Neuron (in vitro differentiated cells): ENCODE measurements at regions not wholly inside any gene's neighbourhood (a gene's known extent, or its start where the extent isn't known, plus 50 kb on each side); places are given as distances from the start of the nearest gene placed in this dataset.

Experiments used
- H2AFZ ChIP-seq: one replicate; pipeline ENCODE4 v1.6.1; 2013; ENCODE audit warnings: low read depth, mild to moderate bottlenecking, inconsistent platforms, low read length, moderate library complexity
- H3K27me3 ChIP-seq: one replicate; pipeline ENCODE4 v1.6.1; 2013; ENCODE audit warnings: low read length; ENCODE audit not compliant: insufficient read depth
- H3K36me3 ChIP-seq: one replicate; pipeline ENCODE4 v1.6.1; 2013; ENCODE audit warnings: low read length; ENCODE audit not compliant: insufficient read depth
- H3K4me1 ChIP-seq: one replicate; pipeline ENCODE4 v1.6.1; 2013; ENCODE audit warnings: low read length; ENCODE audit not compliant: insufficient read depth
- H3K4me3 ChIP-seq: 2 replicates; pipeline ENCODE4 v1.5.1; 2013; ENCODE audit warnings: mild to moderate bottlenecking, low read length, moderate library complexity
- H3K9me3 ChIP-seq: one replicate; pipeline ENCODE4 v1.6.1; 2013; ENCODE audit warnings: low read length

GRCh38 chr11:90803831-90804230, 581.0 kb upstream of the CHORDC1 start:
- Histone ChIP-seq H3K27me3 (no peaks in the 10 kb centered on the region), H3K4me1 (no peaks in the 10 kb centered on the region), H3K9me3 (no peaks in the 10 kb centered on the region), H3K4me3 (no peak overlapping the region), H2AFZ (no peak overlapping the region), H3K36me3 (no peaks in the 10 kb centered on the region)

DNA sequence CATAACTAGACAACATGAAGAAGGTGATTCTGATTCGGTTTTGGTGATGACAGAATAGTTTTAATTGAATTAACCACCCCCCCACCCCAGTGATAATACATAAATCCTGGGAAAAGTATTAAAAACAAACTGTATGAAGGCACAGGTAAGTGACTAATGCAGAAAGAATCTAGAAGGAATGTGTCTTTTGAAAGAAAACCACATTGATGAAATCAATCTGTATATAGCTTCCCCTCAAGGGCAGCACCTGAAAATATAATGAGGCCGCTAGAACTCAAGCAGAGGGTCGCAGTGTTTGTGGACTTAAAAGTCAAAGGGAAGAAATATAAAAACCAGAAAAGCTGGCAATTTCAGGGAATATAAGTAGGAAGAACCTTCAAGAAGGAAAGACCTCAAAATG, 580.5 kb upstream of the CHORDC1 start:
- H3K36me3 ChIP-seq, result no peaks in the 10 kb centered on the region
- H3K4me1 ChIP-seq, result no peaks in the 10 kb centered on the region
- H3K9me3 ChIP-seq, result no peaks in the 10 kb centered on the region
- H2AFZ ChIP-seq, result no peak overlapping the region
- no peak overlapping the region for H3K4me3 ChIP-seq
- no peaks in the 10 kb centered on the region for H3K27me3 ChIP-seq

DNA sequence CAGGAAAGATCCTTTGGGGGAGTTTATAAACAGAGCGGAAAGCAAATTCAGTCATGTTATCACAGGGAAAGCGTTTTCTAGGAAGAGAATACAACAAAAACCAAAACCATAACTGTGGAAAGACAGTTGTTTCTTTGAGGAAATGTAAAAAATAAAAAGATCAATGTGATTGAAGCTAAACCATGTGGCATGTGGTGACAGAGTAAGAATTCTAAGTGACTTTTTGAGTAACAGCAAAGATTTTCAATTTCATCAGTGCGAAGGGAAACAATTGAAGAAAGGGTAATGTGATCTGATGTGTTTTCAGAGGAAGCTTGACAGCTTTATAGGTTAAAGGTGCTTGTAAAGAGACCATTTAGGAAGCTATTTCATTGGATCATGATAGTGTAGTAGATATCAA, 575.9 kb upstream of the CHORDC1 start:
- Histone ChIP-seq H3K36me3 (no peaks in the 10 kb centered on the region), H3K9me3 (no peaks in the 10 kb centered on the region), H3K27me3 (no peaks in the 10 kb centered on the region), H2AFZ (no peak overlapping the region), H3K4me3 (no peak overlapping the region), H3K4me1 (no peaks in the 10 kb centered on the region)

DNA sequence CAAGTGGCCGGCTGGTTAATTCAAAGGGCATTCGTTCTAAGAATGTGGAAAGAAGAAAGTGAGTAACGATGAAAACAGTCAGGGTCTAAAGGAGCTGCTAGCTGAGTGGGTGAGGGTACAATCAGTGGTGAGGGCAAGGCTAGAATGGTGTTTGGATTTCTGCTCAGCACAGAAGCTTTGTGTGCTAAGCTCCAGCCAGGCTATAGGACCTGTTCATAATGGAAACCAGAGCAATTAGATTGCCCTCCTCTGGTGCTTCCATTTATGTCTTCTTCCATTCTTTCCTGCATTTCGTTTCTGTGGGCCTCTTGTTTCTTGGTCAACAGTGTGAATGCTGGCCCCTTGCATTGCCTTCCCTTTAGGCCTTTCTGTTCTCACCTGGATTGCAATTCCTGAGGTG, 572.9 kb upstream of the CHORDC1 start:
- no peak overlapping the region for H2AFZ ChIP-seq
- no peaks in the 10 kb centered on the region for H3K36me3 ChIP-seq
- H3K27me3 ChIP-seq, result no peaks in the 10 kb centered on the region
- no peak overlapping the region for H3K4me3 ChIP-seq
- no peaks in the 10 kb centered on the region for H3K9me3 ChIP-seq
- H3K4me1 ChIP-seq, result no peaks in the 10 kb centered on the region

GRCh38 chr11:90788961-90789360, 566.1 kb upstream of the CHORDC1 start:
- H3K9me3 ChIP-seq, result no peaks in the 10 kb centered on the region
- H3K4me3 ChIP-seq, result no peak overlapping the region
- H3K36me3 ChIP-seq, result no peaks in the 10 kb centered on the region
- H3K4me1 ChIP-seq, result no peaks in the 10 kb centered on the region
- H2AFZ ChIP-seq, result no peak overlapping the region
- no peaks in the 10 kb centered on the region for H3K27me3 ChIP-seq

DNA sequence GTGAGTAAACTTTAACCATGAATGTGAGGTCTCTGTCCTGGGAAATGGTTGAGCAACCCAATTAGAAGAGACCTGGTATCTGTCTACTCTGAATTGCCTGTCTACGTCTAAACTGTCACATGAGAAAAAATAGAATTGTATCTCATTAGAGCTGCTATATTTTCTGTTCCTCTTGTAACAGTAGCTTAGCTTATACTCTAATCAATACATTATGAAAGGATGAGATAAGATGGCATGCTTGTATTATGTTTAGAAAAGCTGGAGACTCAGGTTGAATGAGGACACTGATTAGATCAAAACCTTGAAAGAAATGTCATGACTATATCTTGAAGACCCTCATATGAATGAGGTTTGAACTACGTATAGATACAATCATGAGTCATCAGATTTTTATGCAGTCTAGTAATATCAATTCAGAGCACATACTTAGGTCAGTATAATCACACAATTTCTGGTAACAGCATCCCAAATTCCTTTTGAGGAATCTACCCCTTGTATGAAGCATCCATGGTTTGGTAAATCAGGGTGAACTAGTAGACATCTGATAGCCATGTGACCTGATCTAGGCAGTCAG, 561.5 kb upstream of the CHORDC1 start:
- H3K36me3 ChIP-seq, result no peaks in the 10 kb centered on the region
- H2AFZ ChIP-seq, result no peak overlapping the region
- no peaks in the 10 kb centered on the region for H3K9me3 ChIP-seq
- H3K4me3 ChIP-seq, result no peak overlapping the region
- no peaks in the 10 kb centered on the region for H3K27me3 ChIP-seq
- no peaks in the 10 kb centered on the region for H3K4me1 ChIP-seq

- H2AFZ ChIP-seq, result no peak overlapping the region
- H3K36me3 ChIP-seq, result no peaks in the 10 kb centered on the region
- no peaks in the 10 kb centered on the region for H3K4me1 ChIP-seq
- H3K27me3 ChIP-seq, result no peaks in the 10 kb centered on the region
- no peak overlapping the region for H3K4me3 ChIP-seq
- no peaks in the 10 kb centered on the region for H3K9me3 ChIP-seq
These were observed 560.3 kb upstream of the CHORDC1 start for GRCh38 chr11:90783111-90783510.

- Histone ChIP-seq H3K36me3 (no peaks in the 10 kb centered on the region), H3K4me3 (no peak overlapping the region), H3K9me3 (no peaks in the 10 kb centered on the region), H2AFZ (no peak overlapping the region), H3K27me3 (no peaks in the 10 kb centered on the region), H3K4me1 (no peaks in the 10 kb centered on the region)
These were observed 556.2 kb upstream of the CHORDC1 start for GRCh38 chr11:90779098-90779497.

DNA sequence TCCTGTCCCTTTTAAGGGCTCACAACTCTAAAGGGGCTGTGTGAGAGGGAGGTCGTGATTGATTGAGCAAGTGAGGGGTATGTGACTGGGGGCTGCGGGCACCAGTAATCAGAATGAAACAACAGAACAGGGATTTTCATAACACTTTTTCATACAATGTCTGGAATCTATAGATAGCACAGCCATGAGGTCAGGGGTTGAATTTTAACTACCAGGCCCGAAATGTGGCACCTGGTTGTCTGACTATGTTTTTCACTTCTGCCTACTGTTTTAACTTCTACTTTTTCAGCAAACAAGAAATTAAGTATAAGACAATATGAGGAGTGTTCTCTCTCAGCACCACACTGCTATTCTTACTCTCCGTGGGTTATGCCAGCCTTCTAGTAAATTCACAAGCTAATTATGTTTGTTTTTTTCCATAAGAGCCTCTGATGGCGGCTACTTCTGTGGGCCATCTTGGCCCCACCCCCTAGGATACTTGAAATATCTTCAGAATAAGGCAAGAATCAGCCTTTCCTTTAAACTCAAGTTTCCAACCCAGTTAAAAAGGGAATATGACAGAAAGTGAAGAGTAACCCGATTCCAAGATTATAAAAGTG, 552.8 kb upstream of the CHORDC1 start:
- H3K4me3 ChIP-seq, result no peak overlapping the region
- H3K9me3 ChIP-seq, result no peaks in the 10 kb centered on the region
- H3K36me3 ChIP-seq, result no peaks in the 10 kb centered on the region
- no peak overlapping the region for H2AFZ ChIP-seq
- no peaks in the 10 kb centered on the region for H3K4me1 ChIP-seq
- H3K27me3 ChIP-seq, result no peaks in the 10 kb centered on the region

DNA sequence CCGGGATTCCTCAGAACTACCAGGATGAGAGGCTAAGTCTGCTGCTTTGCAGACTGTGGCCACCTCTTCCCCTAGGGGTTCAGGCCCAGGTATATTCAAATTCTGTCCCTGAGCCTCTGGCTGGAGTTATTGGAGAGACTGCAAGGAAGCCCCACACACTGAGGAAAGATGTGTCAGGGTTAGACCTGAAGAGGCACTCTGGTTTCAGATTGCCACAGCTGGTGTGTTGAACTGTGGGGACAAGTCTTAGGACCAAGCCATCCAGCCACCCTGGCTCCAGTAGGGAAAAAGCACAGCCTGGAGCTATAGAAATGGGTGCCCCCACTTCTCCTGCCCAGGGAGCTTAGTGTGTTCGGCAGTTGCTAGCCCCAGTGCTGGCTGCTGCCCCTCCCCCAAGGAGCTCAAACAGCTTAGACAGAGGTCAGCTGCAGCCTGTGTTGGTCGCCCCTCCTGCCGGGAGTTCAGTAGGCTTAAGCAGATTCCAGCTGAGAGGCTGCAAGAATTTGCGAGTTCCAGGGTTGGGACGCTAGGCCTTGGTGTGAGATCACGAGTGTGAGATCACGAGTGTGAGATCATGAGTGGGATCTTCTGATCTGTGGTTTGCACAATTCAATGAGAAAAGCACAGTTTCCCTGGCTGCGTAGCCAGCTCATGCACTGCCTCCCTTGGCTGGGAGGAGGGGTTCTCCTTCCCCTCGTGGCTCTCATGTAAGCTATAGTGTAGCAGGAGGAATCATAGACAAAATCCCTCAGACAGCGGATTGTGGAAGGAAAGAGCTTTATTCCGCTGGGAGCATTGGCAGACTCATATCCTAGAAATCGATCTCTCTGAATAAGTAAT, 552.1 kb upstream of the CHORDC1 start:
- Histone ChIP-seq H3K4me3 (no peak overlapping the region), H3K36me3 (no peaks in the 10 kb centered on the region), H3K4me1 (no peaks in the 10 kb centered on the region), H3K9me3 (no peaks in the 10 kb centered on the region), H3K27me3 (no peaks in the 10 kb centered on the region), H2AFZ (no peak overlapping the region)

GRCh38 chr11:90770007-90770406, 547.2 kb upstream of the CHORDC1 start:
- no peaks in the 10 kb centered on the region for H3K4me1 ChIP-seq
- H2AFZ ChIP-seq, result no peak overlapping the region
- H3K27me3 ChIP-seq, result no peaks in the 10 kb centered on the region

DNA sequence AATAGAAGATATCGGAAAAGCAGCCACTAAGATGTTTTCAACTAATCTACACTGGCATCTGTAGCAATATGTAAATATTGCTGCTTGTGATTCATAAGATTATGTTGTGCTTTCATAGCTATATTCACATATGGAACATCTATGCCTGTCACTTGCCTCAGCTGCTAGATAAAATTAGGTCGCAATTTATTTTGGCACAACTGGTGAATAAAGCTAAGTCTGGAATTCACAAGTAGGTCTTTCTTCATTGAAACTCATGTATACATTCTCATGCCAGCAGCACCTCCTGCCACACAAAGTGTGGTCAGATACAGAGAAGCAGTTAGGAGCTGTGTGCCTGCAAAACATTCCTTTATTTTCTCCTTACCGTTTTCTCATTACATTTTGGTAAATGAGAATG, 543.3 kb upstream of the CHORDC1 start:
- no peaks in the 10 kb centered on the region for H3K27me3 ChIP-seq
- H3K36me3 ChIP-seq, result no peaks in the 10 kb centered on the region
- no peak overlapping the region for H2AFZ ChIP-seq
- H3K4me1 ChIP-seq, result no peaks in the 10 kb centered on the region
- no peaks in the 10 kb centered on the region for H3K9me3 ChIP-seq
- no peak overlapping the region for H3K4me3 ChIP-seq

More at GRCh38 chr11:90770007-90770406, 547.2 kb upstream of the CHORDC1 start:
- no peak overlapping the region for H3K4me3 ChIP-seq
- no peaks in the 10 kb centered on the region for H3K36me3 ChIP-seq
- H3K9me3 ChIP-seq, result no peaks in the 10 kb centered on the region

GRCh38 chr11:90764691-90765090, 541.8 kb upstream of the CHORDC1 start:
- no peaks in the 10 kb centered on the region for H3K9me3 ChIP-seq
- no peak overlapping the region for H2AFZ ChIP-seq
- no peaks in the 10 kb centered on the region for H3K36me3 ChIP-seq
- H3K27me3 ChIP-seq, result no peaks in the 10 kb centered on the region
- H3K4me3 ChIP-seq, result no peak overlapping the region
- H3K4me1 ChIP-seq, result no peaks in the 10 kb centered on the region
